ENCODE measurements at regions not wholly inside any gene's neighbourhood (a gene's known extent, or its start where the extent isn't known, plus 50 kb on each side); places are given as distances from the start of the nearest gene placed in this dataset.

GRCh38 chr17:55605705-55606487, 94.6 kb upstream of the SMIM36 start:
- peaks cover 14% of the 10 kb centered on the region for H3K4me1 Mint-ChIP-seq (ENCODE audit: low read depth)
- H3K4me3 Mint-ChIP-seq (ENCODE audit: low read depth): no peak overlapping the region
- H3K9me3 Mint-ChIP-seq (ENCODE audit: low read depth): peaks cover 2% of the 10 kb centered on the region
- H3K36me3 Mint-ChIP-seq (ENCODE audit: insufficient read depth): no peaks in the 10 kb centered on the region
- no peak overlapping the region for H3K27ac Mint-ChIP-seq
- H3K27me3 Mint-ChIP-seq: peaks cover 9% of the 10 kb centered on the region
- TF ChIP-seq CTCF (IDR thresholded peaks at IDR 0.05; ENCODE audit: unreplicated experiment): no peak
- no peak for DNase-seq (ENCODE audit: low spot score, unreplicated experiment)

- DNase-seq (ENCODE audit: low spot score, unreplicated experiment): no peak
- no peak overlapping the region for H3K27ac Mint-ChIP-seq
- peaks cover 12% of the 10 kb centered on the region for H3K4me1 Mint-ChIP-seq (ENCODE audit: low read depth)
- H3K36me3 Mint-ChIP-seq (ENCODE audit: insufficient read depth): peaks cover 4% of the 10 kb centered on the region
- H3K27me3 Mint-ChIP-seq: no peaks in the 10 kb centered on the region
- peaks cover 33% of the 10 kb centered on the region for H3K9me3 Mint-ChIP-seq (ENCODE audit: low read depth)
- peak; percentile 60 for TF ChIP-seq CTCF (IDR thresholded peaks at IDR 0.05; ENCODE audit: unreplicated experiment)
- H3K4me3 Mint-ChIP-seq (ENCODE audit: low read depth): no peak overlapping the region
Observed at GRCh38 chr17:55601874-55602364, 90.7 kb upstream of the SMIM36 start.

GRCh38 chr17:55598495-55598894, 87.2 kb upstream of the SMIM36 start:
- Mint-ChIP-seq H3K4me1 (ENCODE audit: low read depth) (peaks cover 4% of the 10 kb centered on the region), H3K4me3 (ENCODE audit: low read depth) (no peak overlapping the region), H3K9me3 (ENCODE audit: low read depth) (peaks cover 40% of the 10 kb centered on the region), H3K36me3 (ENCODE audit: insufficient read depth) (peaks cover 4% of the 10 kb centered on the region), H3K27me3 (no peaks in the 10 kb centered on the region), H3K27ac (no peak overlapping the region)
- DNase-seq (ENCODE audit: low spot score, unreplicated experiment): no peak
- no peak for TF ChIP-seq CTCF (IDR thresholded peaks at IDR 0.05; ENCODE audit: unreplicated experiment)

- Mint-ChIP-seq H3K9me3 (ENCODE audit: low read depth) (peaks cover 10% of the 10 kb centered on the region), H3K27me3 (peaks cover 3% of the 10 kb centered on the region), H3K27ac (no peak overlapping the region), H3K36me3 (ENCODE audit: insufficient read depth) (no peaks in the 10 kb centered on the region), H3K4me1 (ENCODE audit: low read depth) (no peaks in the 10 kb centered on the region), H3K4me3 (ENCODE audit: low read depth) (no peak overlapping the region)
- TF ChIP-seq CTCF (IDR thresholded peaks at IDR 0.05; ENCODE audit: unreplicated experiment): no peak
- DNase-seq (ENCODE audit: low spot score, unreplicated experiment): no peak
Observed at GRCh38 chr17:55588446-55589242, 77.4 kb upstream of the SMIM36 start.

GRCh38 chr17:55587608-55588139, 76.4 kb upstream of the SMIM36 start:
- H3K4me3 Mint-ChIP-seq (ENCODE audit: low read depth): no peak overlapping the region
- no peaks in the 10 kb centered on the region for H3K36me3 Mint-ChIP-seq (ENCODE audit: insufficient read depth)
- TF ChIP-seq CTCF (IDR thresholded peaks at IDR 0.05; ENCODE audit: unreplicated experiment): no peak
- H3K27me3 Mint-ChIP-seq: peaks cover 3% of the 10 kb centered on the region
- no peaks in the 10 kb centered on the region for H3K4me1 Mint-ChIP-seq (ENCODE audit: low read depth)
- peaks cover 10% of the 10 kb centered on the region for H3K9me3 Mint-ChIP-seq (ENCODE audit: low read depth)
- H3K27ac Mint-ChIP-seq: no peak overlapping the region
- no peak for DNase-seq (ENCODE audit: low spot score, unreplicated experiment)

Measured in progenitor cell of endocrine pancreas (in vitro differentiated cells).